Inferior parietal cortex (tissue), 1 donor: ENCODE measurements at regions not wholly inside any gene's neighbourhood (a gene's known extent, or its start where the extent isn't known, plus 50 kb on each side); places are given as distances from the start of the nearest gene placed in this dataset.

Experiments used
- DNase-seq: peaks from one replicate; pipeline ENCODE4 v3.0.0-alpha.2; 2016; ENCODE audit errors: extremely low spot score

- no peak for DNase-seq
Measured at GRCh38 chr4:67234296-67234695, 311.0 kb downstream of the CENPC start.

GRCh38 chr4:67229148-67229547, 316.2 kb downstream of the CENPC start:
- DNase-seq, result no peak

DNA sequence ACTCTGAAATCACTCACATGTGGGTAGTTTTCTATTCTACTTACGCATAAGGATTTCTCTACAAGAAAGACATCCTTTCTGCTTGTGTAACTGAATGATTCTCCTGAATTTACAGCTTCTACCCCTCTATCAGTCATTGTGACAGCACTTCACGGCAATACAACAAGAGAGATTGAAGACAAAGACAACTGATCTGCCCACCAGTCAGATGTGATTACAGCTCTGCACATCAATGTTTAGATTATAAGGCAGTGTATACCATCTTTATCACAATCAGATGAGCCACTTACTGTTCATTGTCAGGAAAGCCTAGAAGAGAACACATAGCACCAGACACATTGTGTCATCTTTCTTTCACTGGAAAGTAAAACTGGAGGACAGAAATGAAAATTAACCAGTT, 324.4 kb downstream of the CENPC start:
- DNase-seq, result no peak

DNA sequence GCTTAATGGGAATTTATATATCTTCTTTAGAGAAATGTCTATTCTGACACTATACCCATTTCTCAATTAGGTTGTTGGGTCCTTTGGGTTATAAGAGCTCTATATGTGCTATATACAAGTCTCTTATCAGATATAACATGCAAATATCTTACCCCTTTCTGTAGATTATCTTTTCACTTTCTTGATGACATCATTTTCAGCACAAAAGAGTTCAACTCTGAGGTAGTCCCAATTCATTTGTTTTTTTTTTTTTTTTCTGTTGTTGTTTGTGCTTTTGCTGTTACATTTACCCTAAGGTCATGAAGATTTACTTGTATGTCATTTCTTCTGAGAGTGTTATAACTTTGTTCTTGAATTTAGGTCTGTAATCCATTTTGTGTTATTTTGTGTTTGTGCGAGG, 326.4 kb downstream of the CENPC start:
- no peak for DNase-seq

GRCh38 chr4:67207941-67208441, 337.3 kb downstream of the CENPC start:
- no peak for DNase-seq

DNA sequence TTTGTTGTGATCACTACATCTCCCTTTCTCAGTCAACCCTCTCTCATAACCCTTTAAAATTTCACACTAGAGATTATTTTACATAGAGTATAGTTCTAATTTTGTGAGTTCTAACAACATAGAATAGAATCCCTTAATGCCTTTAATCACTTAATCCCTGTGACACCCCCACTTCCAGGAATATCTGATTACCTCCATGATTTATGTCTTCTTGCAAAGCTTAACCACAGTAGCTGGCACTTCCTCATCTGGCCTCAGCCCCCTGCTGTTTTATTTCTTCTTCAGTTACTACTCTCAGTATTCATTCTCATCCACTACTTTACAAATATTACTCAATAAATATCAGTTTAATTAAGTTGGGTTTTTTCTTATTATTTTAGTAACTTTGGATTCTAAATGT, 340.9 kb downstream of the CENPC start:
- DNase-seq, result no peak

DNA sequence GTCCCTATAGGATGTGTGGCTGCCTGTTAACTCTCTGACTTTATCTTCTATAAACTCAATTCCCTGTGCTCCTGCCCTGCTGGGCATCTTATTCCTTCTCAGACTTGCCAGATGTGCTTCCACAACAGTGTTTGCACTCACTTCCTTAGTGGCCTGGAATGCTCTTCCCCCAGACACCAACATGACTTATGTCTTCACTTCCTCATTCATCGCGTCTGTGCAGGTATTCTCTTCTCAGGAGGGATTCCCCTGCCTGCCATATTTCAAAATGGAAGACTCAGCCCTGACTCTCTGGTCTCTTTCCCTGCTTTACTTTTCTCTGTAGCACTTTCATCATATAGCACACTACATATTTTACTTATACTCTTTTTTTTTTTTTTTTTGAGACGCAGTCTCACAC, 344.0 kb downstream of the CENPC start:
- no peak for DNase-seq

GRCh38 chr4:67198727-67199126, 346.6 kb downstream of the CENPC start:
- peak; percentile 4 for DNase-seq

- DNase-seq, result no peak
Measured at GRCh38 chr4:67167849-67168248, 377.5 kb downstream of the CENPC start.

GRCh38 chr4:67162690-67163089, 382.6 kb downstream of the CENPC start:
- DNase-seq, result no peak

GRCh38 chr4:67161311-67161710, 384.0 kb downstream of the CENPC start:
- no peak for DNase-seq

DNA sequence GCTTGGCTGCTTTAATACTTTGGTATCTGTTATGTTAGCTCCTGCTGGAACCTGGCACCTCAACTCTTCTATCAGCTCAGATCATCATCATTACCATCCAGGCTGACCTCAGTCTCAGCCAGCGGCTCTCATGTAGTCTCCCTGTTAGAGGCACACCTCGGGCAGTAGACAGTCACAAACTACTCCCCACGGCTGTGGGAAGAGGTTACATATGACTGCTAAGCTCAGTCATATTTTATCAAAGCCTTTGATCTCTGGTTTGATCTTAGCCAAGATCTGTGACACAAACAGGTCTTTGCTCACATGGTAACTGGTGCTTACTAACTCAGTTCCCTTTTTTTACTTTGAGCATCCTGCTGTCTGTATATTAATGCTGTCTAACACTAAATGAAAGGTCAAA, 384.9 kb downstream of the CENPC start:
- DNase-seq, result no peak

DNA sequence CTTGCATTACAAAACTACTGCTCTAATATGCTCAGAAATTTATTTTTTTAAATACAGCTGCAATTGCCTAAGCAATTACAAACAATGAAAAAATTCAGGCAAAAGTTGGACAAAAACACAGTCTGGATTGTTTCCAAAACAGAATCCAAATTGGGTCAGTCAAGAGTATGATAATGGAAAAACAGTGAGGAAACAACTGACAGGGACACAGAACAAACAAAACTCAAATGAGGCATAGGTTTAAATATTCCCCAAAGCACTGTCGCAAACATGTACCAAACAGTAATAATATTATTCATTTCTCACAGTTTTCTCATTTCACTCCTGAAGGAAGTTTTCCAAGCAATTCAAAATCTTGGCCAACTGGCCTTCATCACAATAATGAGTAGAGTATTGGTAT, 386.6 kb downstream of the CENPC start:
- DNase-seq, result no peak

DNA sequence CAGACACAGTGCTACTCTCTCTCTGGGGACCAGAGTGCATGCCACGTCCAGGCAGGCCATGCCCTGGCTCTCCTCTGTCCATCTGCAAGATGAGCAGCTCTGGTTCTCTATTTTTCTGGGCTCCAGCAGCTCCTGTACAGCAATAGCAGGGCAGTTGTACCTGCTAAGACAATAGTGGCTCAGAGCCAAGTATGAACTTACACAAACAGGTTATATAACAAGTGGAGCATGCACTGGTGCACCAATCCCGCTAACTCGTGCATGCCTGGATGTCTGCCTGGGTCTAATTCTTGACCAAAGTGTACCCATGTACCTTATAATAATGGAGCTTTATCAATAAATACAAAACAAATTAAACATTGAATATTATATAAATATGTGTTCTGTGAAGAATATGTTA, 392.3 kb downstream of the CENPC start:
- no peak for DNase-seq

DNA sequence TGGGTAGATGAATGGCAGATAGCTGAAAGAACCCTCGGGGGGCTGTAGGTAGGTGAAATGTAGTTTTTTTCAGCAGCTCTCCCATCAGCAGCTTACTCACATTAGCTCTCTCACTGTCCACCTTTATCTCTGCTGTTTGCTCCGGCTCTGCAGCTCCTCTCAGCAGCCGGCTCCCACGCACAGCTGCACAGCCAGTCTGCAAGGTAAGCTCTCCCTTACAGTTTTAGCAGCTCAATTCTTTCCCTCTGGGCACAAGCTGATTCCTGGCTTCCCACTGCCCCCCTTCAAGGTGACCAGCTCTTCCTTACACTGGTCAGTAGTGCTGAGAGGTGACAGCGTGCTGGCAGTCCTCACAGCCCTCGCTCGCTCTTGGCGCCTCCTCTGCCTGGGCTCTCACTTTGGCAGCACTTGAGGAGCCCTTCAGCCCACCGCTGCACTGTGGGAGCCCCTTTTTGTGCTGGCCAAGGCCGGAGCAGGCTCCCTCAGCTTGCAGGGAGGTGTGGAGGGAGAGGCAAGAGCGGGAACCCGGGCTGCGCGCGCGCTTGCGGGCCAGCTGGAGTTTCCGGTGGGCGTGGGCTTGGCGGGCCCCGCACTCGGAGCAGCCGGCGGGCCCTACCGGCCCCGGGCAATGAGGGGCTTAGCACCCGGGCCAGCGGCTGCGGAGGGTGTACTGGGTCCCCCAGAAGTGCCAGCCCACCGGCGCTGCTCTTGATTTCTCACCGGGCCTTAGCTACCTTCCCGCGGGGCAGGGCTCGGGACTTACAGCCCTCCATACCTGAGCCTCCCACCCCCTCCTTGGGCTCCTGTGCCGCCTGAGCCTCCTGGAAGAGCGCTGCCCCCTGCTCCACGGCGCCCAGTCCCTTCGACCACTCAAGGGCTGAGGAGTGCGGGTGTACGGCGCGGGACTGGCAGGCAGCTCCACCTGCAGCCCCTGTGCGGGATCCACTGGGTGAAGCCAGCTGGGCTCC, 393.6 kb downstream of the CENPC start:
- DNase-seq, result no peak

- no peak for DNase-seq
Measured at GRCh38 chr4:67141586-67141985, 403.7 kb downstream of the CENPC start.

- DNase-seq, result no peak
Measured at GRCh38 chr4:67134616-67135015, 410.7 kb downstream of the CENPC start.

DNA sequence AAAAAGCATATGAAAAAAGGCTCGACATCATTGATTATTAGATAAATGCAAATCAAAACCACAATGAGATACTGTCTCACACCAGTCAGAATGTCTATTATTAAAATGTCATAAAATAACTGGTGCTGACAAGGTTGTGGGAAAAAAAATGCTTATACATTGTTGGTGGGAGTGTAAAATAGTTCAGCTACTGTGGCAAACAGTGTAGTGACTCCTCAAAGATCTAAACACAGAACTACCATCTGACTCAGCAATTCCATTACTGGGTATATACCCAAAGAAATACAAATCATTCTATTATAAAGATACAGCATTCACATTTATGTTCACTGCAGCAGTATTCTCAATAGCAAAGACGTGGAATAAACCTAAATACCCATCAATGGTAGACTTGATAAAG, 412.1 kb downstream of the CENPC start:
- no peak for DNase-seq

DNA sequence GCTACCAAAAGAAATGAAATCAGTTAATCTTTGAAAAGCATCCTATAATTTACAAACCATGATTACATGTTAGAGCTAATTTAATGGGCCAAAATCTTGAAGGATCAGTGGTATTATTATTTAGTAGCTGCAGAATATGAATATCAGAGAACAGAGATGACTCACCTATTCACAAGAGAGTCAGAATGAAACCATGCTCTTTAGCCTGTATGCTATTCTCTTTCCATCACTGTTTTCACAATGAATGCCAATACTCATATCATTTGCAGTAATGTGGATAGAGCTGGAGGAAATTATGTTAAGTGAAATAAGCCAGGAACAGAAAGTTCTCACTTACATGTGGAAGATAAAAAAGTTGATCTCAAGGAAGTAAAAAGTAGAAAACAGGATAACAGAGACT, 414.1 kb downstream of the CENPC start:
- DNase-seq, result no peak

DNA sequence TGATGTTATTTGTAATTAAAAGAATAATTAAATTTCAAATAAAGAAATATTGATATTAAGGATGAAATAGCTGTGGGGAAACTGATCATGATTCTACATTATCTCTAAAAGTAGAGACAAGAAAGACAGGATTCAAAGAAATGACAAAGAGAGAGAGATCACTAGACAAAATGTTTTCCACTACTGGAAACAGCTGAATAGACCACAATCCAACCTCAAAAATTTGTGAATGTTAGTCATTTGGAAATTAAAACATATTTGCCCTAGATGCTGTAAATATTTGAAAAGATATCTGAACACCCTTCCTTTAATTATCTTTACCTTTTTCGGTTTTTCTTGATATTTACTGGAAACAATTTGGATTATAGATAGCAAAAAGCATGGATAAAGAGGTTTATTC, 414.9 kb downstream of the CENPC start:
- DNase-seq, result no peak

GRCh38 chr4:67126570-67126969, 418.7 kb downstream of the CENPC start:
- DNase-seq, result no peak

DNA sequence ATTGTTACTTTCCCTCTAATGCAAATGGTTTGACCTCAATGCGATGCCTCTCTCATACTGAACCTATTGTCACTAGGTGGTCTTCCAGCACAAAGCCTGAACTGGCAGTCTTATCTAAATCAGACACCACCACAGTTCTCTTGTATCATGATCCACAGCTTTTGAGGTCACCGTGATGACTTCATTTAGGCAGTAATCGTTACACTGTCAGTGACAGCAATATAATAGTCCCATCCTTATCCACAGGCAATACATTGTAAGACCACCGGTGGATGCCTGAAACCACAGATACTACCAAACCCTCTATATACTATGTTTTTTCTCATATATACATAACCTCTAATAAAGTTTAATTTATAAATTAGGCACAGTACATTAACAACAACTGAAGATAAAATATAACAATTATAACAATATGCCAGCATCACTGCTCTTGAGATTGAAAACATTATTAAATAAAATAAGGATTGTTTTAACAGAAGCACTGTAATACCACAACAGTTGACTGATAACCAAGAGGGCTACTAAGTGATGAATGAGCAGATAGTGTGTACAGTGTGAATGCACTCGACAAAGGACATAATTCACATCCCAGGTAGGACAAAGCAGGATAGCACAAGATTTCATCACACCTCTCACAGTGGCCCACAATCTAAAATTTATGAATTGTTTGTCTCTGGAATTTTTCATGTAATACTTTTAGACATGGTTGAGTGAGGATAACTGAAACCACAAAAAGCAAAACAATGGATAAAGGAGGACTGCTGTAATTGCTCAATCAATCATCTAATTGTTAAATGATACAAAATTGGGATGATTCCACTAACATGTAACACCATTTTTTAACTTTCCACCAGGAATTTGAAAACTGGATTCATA, 419.4 kb downstream of the CENPC start:
- no peak for DNase-seq

DNA sequence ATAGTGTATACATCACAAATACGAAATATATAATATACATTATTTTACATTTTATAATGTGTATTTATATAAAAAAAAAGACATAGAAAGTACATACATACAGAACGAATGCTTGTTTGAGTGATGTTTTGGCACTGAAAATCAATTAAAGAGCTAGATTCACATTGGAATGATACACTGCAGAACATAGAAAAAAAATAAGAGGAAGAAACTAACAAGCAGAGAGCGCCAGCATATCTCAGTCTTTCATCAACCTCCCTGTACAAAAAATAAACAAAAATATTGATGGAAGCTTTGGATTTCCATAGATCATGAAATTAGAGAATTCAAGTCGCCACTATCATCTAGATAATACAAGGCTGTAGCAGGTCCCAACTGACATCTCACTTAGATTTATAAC, 420.6 kb downstream of the CENPC start:
- DNase-seq, result no peak
